ENCODE measurements at regions not wholly inside any gene's neighbourhood (a gene's known extent, or its start where the extent isn't known, plus 50 kb on each side); places are given as distances from the start of the nearest gene placed in this dataset.
"Not testable (repeated sequence)": the region's sequence is repeated elsewhere in the genome, so short reads cannot be mapped to it uniquely, and the experiment has no call there.

- TF ChIP-seq CTCF (IDR thresholded peaks at IDR 0.05) (no peak), POLR2A (IDR thresholded peaks at IDR 0.05) (no peak)
- no peaks in the 10 kb centered on the region for H3K36me3 ChIP-seq (replicated peaks in 1 of 2; ENCODE audit: insufficient read depth in 1 of 2, low read depth in 2 of 2)
- no peaks in the 10 kb centered on the region for H3K27me3 ChIP-seq
- H3K9me3 ChIP-seq = no peaks in the 10 kb centered on the region
- ATAC-seq (no peak), DNase-seq (no peak)
- no peak overlapping the region for H3K27ac ChIP-seq
- H3K4me3 ChIP-seq = no peak overlapping the region
- no peaks in the 10 kb centered on the region for H3K4me1 ChIP-seq
- intact Hi-C loops (cut with DNase I) = no loop called here
- 54 to 73% methylated on average over 3 of the region's 3 CpGs for WGBS, 2 donors
Observed at GRCh38 chr10:84718877-84719616, 390.7 kb downstream of the CCSER2 start.

GRCh38 chr10:84719687-84720086 is 391.3 kb downstream of the CCSER2 start:
- Histone ChIP-seq H3K36me3 (replicated peaks in 1 of 2; ENCODE audit: insufficient read depth in 1 of 2, low read depth in 2 of 2) (no peaks in the 10 kb centered on the region), H3K27ac (no peak overlapping the region), H3K9me3 (no peaks in the 10 kb centered on the region), H3K4me3 (no peak overlapping the region), H3K27me3 (no peaks in the 10 kb centered on the region), H3K4me1 (no peaks in the 10 kb centered on the region)
- WGBS, 2 donors = 48 to 49% methylated on average over 1 of the region's 1 CpG
- intact Hi-C loops (cut with DNase I) = no loop called here
- ATAC-seq = no peak
- no peak for DNase-seq
- TF ChIP-seq CTCF (IDR thresholded peaks at IDR 0.05) (no peak), POLR2A (IDR thresholded peaks at IDR 0.05) (no peak)

- no peak overlapping the region for H3K4me3 ChIP-seq
- no peaks in the 10 kb centered on the region for H3K36me3 ChIP-seq (replicated peaks in 1 of 2; ENCODE audit: insufficient read depth in 1 of 2, low read depth in 2 of 2)
- 56 to 60% methylated on average over 3 to 5 of the region's 5 CpGs for WGBS, 2 donors
- ATAC-seq (no peak), DNase-seq (no peak)
- H3K4me1 ChIP-seq = no peaks in the 10 kb centered on the region
- intact Hi-C loops (cut with DNase I) = no loop called here
- no peak overlapping the region for H3K27ac ChIP-seq
- TF ChIP-seq POLR2A (IDR thresholded peaks at IDR 0.05) (no peak), CTCF (IDR thresholded peaks at IDR 0.05) (no peak)
- no peaks in the 10 kb centered on the region for H3K9me3 ChIP-seq
- no peaks in the 10 kb centered on the region for H3K27me3 ChIP-seq
Observed at GRCh38 chr10:84727398-84727797, 399.0 kb downstream of the CCSER2 start.

GRCh38 chr10:84739126-84739525 is 410.7 kb downstream of the CCSER2 start:
- not testable (repeated sequence) for ATAC-seq
- 72 to 76% methylated on average over 9 of the region's 9 CpGs for WGBS, 2 donors

GRCh38 chr10:84739641-84740040 is 411.3 kb downstream of the CCSER2 start:
- no peaks in the 10 kb centered on the region for H3K27me3 ChIP-seq
- TF ChIP-seq POLR2A (IDR thresholded peaks at IDR 0.05) = no peak
- no peak for TF ChIP-seq CTCF (IDR thresholded peaks at IDR 0.05)
- ATAC-seq (no peak), DNase-seq (no peak)
- WGBS, 2 donors = 83 to 96% methylated on average over 1 of the region's 1 CpG
- no peak overlapping the region for H3K4me3 ChIP-seq
- intact Hi-C loops (cut with DNase I) = no loop called here
- H3K9me3 ChIP-seq = no peaks in the 10 kb centered on the region
- H3K4me1 ChIP-seq = no peaks in the 10 kb centered on the region
- H3K27ac ChIP-seq = no peak overlapping the region
- no peaks in the 10 kb centered on the region for H3K36me3 ChIP-seq (replicated peaks in 1 of 2; ENCODE audit: insufficient read depth in 1 of 2, low read depth in 2 of 2)

More at GRCh38 chr10:84739126-84739525, 410.7 kb downstream of the CCSER2 start:
- DNase-seq; H3K27me3 ChIP-seq; H3K9me3 ChIP-seq; H3K4me3 ChIP-seq; H3K36me3 ChIP-seq (replicated peaks in 1 of 2; ENCODE audit: insufficient read depth in 1 of 2, low read depth in 2 of 2); H3K4me1 ChIP-seq; intact Hi-C loops (cut with DNase I); H3K27ac ChIP-seq: not testable (repeated sequence)
